Esophagus squamous epithelium (tissue), 5 donors: ENCODE measurements at regions not wholly inside any gene's neighbourhood (a gene's known extent, or its start where the extent isn't known, plus 50 kb on each side); places are given as distances from the start of the nearest gene placed in this dataset.

Source experiments
- DNase-seq: peaks from one replicate; lab custom pipeline; 2025; lab: John Stamatoyannopoulos, UW
- H3K27ac ChIP-seq, 4 donors: fragments of 200-600 bp; sonication (generic); one replicate each; pipeline ENCODE4 v1.5.1; 2016 to 2019; ENCODE audit warnings: mild to moderate bottlenecking in 1 of 4
- H3K27me3 ChIP-seq, 4 donors: fragments of 200-600 bp; sonication (generic); 1 replicate in 3 of 4; 2 replicates in 1 of 4; pipeline versions ENCODE4 v1.5.1 to v1.6.0; 2017 to 2021; ENCODE audit warnings: antibody characterized with exemption in 1 of 4
- H3K36me3 ChIP-seq, 3 donors: fragments of 200-600 bp; sonication (generic); one replicate each; pipeline ENCODE4 v1.5.1; 2016 to 2019
- H3K4me1 ChIP-seq, 3 donors: fragments of 200-600 bp; sonication (generic); one replicate each; pipeline ENCODE4 v1.5.1; 2017 to 2019
- H3K4me3 ChIP-seq, 4 donors: fragments of 200-600 bp; sonication (generic); 1 replicate in 3 of 4; 2 replicates in 1 of 4; pipeline ENCODE4 v1.5.1; 2016 to 2019; ENCODE audit warnings: mild to moderate bottlenecking in 2 of 4, moderate library complexity in 1 of 4
- H3K9me3 ChIP-seq, 3 donors: fragments of 200-600 bp; sonication (generic); one replicate each; pipeline ENCODE4 v1.5.1; 2016 to 2019
- POLR2A ChIP-seq, 4 donors: fragments of 450-650 bp; IDR thresholded peaks; one replicate each; pipeline ENCODE4 v1.6.1; 2017; ENCODE audit warnings: antibody characterized with exemption in 4 of 4, mild to moderate bottlenecking in 4 of 4, moderate library complexity in 3 of 4
- WGBS, 2 donors: methylation state at CpG; one replicate each; pipeline ENCODE4 v1.1.5; 2018; 5-methylcytosine and 5-hydroxymethylcytosine counted together
- intact Hi-C: fragments of 100-400 bp; cut with DNase I; formaldehyde crosslinking; loops from one replicate; pipeline ENCODE4 v1.15.0; 2022
- TF ChIP-seq, protein P1 (sequence below), 6 experiments: fragments of 450-650 bp in 4 of 6; fragments of 200-600 bp in 2 of 6; sonication (generic) in 2 of 6; IDR thresholded peaks; one replicate each; pipeline ENCODE4 v1.5.1; 2016 to 2019; ENCODE audit warnings: antibody characterized with exemption in 6 of 6, mild to moderate bottlenecking in 4 of 6, moderate library complexity in 4 of 6
- donor health status: DM: yes; HTN: yes; CAD: no.

DNA sequence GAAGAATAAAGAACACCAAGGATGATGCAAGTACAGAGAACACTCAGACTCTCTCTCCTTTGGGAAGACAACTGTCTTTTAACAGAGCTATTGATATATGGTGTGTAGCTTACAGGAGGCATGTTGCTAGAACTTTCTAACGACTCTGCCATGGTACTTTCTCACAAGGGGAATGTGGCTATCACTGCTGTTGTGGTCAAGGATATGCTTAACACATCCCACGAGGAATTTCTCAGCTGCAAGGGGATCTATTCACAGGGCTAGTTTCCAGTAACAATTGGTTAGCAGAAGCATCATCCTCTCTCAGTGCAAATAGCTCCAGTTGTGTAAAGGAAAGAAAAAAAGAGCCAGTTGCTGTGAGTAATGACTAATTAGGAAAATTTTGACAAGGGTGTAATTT, 826.0 kb downstream of the SORCS1 start:
- Histone ChIP-seq H3K27me3 (no peaks in the 10 kb centered on the region), H3K36me3 (no peaks in the 10 kb centered on the region), H3K27ac (no peak overlapping the region), H3K4me3 (no peak overlapping the region), H3K9me3 (no peaks in the 10 kb centered on the region), H3K4me1 (no peaks in the 10 kb centered on the region)
- WGBS, 2 donors, result 28 to 34% methylated on average over 2 of the region's 2 CpGs
- no peak for DNase-seq
- intact Hi-C loops, result no loop called here
- no peak for TF ChIP-seq POLR2A (IDR thresholded peaks at IDR 0.05)
- TF ChIP-seq, protein P1, sequence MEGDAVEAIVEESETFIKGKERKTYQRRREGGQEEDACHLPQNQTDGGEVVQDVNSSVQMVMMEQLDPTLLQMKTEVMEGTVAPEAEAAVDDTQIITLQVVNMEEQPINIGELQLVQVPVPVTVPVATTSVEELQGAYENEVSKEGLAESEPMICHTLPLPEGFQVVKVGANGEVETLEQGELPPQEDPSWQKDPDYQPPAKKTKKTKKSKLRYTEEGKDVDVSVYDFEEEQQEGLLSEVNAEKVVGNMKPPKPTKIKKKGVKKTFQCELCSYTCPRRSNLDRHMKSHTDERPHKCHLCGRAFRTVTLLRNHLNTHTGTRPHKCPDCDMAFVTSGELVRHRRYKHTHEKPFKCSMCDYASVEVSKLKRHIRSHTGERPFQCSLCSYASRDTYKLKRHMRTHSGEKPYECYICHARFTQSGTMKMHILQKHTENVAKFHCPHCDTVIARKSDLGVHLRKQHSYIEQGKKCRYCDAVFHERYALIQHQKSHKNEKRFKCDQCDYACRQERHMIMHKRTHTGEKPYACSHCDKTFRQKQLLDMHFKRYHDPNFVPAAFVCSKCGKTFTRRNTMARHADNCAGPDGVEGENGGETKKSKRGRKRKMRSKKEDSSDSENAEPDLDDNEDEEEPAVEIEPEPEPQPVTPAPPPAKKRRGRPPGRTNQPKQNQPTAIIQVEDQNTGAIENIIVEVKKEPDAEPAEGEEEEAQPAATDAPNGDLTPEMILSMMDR (IDR thresholded peaks at IDR 0.05), result no peak

DNA sequence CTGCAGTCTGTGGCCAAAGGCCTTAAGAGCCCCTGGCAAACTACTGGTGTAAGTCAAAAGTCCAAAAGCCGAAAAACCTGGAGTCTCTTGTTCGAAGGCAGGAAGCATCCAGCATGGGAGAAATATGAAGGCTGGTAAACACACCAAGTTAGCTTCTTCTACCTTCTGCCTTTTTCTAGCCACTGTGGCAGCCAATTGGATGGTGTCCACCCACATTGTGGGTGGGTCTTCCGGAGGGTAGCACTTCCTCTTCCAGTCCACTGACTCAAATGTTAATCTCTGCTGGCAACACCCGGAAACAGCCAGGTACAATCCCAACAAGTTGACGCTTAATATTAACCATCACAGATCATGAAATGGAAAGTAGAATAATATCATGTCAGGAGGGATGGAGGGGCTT, 827.6 kb downstream of the SORCS1 start:
- no peak for TF ChIP-seq POLR2A (IDR thresholded peaks at IDR 0.05)
- TF ChIP-seq, protein P1 (IDR thresholded peaks at IDR 0.05), result no peak
- DNase-seq, result no peak
- Histone ChIP-seq H3K27me3 (no peaks in the 10 kb centered on the region), H3K27ac (no peak overlapping the region), H3K4me1 (no peaks in the 10 kb centered on the region), H3K4me3 (no peak overlapping the region), H3K36me3 (no peaks in the 10 kb centered on the region), H3K9me3 (no peaks in the 10 kb centered on the region)
- 84 to 89% methylated on average over 4 to 5 of the region's 5 CpGs for WGBS, 2 donors
- intact Hi-C loops, result no loop called here

DNA sequence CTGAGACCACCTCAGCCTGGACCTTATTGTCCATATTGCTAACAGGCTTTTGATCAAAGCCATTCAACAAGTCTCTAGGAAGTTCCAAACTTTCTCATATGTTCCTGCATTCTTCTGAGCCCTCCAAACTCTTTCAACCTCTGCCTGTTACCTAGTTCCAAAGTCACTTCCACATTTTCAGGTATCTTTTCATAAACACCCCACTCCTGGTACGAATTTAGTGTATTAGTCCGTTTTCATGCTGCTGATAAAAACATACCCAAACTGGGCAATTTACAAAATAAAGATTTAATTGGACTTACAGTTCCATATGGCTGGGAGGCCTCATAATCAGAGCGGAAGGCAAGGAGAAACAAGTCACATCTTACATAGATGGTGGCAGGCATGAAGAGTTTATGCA, 836.8 kb downstream of the SORCS1 start:
- TF ChIP-seq, protein P1 (IDR thresholded peaks at IDR 0.05), result no peak
- TF ChIP-seq POLR2A (IDR thresholded peaks at IDR 0.05), result no peak
- 76 to 83% methylated on average over 3 of the region's 3 CpGs for WGBS, 2 donors
- no peak overlapping the region for H3K4me3 ChIP-seq
- intact Hi-C loops, result no loop called here
- no peaks in the 10 kb centered on the region for H3K27me3 ChIP-seq
- no peaks in the 10 kb centered on the region for H3K36me3 ChIP-seq
- peaks cover 0 to 24% (median 8%) of the 10 kb centered on the region in 3 donors for H3K9me3 ChIP-seq
- no peak overlapping the region for H3K27ac ChIP-seq
- no peaks in the 10 kb centered on the region for H3K4me1 ChIP-seq
- DNase-seq, result no peak

DNA sequence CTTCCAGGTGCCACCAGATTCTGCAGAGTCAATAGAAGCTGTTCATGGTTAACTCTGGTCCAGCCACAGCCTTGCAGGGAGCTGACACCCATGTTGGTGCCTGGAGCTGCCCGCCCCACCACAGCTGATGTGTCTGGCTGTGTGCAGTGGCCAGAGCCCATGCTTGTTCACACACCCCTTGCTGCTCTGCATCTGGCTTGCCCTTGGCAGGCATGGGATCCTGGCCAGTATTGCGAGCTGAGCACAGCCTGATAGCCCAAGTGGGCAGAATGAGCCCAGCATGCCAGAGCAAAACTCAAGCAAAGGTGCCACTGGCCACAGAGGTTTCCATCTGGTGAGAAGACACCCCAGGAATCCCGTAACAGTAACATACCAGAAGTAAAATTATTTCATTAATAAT, 843.6 kb downstream of the SORCS1 start:
- WGBS, 2 donors, result 84 to 89% methylated on average over 1 to 2 of the region's 3 CpGs
- H3K9me3 ChIP-seq, result peaks cover 0 to under 1% (median 0%) of the 10 kb centered on the region in 3 donors
- H3K36me3 ChIP-seq, result no peaks in the 10 kb centered on the region
- no peak for TF ChIP-seq POLR2A (IDR thresholded peaks at IDR 0.05)
- TF ChIP-seq, protein P1 (IDR thresholded peaks at IDR 0.05), result no peak
- intact Hi-C loops, result no loop called here
- DNase-seq, result no peak
- H3K27ac ChIP-seq, result no peak overlapping the region
- no peaks in the 10 kb centered on the region for H3K27me3 ChIP-seq
- H3K4me3 ChIP-seq, result no peak overlapping the region
- H3K4me1 ChIP-seq, result no peaks in the 10 kb centered on the region

DNA sequence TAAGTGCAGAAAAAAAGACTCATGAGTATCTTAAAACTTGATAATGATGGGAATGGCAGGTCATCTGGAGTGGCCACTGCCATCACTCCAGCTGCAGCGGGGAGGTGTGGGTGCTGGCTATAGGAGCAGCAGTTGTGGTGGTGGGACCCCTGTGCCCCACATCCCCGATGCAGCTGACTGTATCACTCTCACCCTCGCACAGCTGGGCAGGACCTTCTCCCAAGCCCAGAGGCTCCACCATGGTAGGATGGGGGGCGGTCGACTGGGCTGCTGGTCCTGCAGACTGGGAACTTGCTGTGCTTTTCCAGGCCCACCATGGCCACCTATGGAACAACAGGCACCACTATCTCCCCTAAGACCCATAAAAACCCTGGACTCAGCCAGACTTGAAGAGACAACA, 844.4 kb downstream of the SORCS1 start:
- no peak for DNase-seq
- Histone ChIP-seq H3K4me1 (no peaks in the 10 kb centered on the region), H3K9me3 (no peaks in the 10 kb centered on the region), H3K27ac (no peak overlapping the region), H3K27me3 (no peaks in the 10 kb centered on the region), H3K36me3 (no peaks in the 10 kb centered on the region), H3K4me3 (no peak overlapping the region)
- TF ChIP-seq, protein P1 (IDR thresholded peaks at IDR 0.05), result no peak
- no peak for TF ChIP-seq POLR2A (IDR thresholded peaks at IDR 0.05)
- intact Hi-C loops, result no loop called here
- WGBS, 2 donors, result 79 to 88% methylated on average over 2 to 5 of the region's 5 CpGs
